ENCODE measurements at regions not wholly inside any gene's neighbourhood (a gene's known extent, or its start where the extent isn't known, plus 50 kb on each side); places are given as distances from the start of the nearest gene placed in this dataset.

DNA sequence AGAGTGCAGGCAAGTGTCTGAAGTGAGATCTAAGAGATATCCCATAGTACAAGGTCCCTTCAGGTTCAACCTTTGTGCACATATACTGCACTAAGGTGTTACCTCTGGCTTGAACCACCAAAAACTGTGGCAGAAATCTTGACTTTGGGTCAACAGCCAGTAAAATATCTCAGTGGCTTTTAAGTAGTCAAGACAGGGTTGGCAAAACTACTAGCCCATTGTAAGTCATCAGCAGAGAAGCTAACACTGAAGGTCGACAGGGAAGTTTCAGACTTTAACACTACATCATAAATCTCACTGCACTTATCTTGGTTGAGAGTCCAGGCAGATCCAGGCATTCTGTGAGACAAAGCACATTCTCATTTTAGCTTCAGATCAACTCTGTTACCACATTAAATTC lies 1684.7 kb downstream of the HACE1 start:
- TF ChIP-seq, protein P1, sequence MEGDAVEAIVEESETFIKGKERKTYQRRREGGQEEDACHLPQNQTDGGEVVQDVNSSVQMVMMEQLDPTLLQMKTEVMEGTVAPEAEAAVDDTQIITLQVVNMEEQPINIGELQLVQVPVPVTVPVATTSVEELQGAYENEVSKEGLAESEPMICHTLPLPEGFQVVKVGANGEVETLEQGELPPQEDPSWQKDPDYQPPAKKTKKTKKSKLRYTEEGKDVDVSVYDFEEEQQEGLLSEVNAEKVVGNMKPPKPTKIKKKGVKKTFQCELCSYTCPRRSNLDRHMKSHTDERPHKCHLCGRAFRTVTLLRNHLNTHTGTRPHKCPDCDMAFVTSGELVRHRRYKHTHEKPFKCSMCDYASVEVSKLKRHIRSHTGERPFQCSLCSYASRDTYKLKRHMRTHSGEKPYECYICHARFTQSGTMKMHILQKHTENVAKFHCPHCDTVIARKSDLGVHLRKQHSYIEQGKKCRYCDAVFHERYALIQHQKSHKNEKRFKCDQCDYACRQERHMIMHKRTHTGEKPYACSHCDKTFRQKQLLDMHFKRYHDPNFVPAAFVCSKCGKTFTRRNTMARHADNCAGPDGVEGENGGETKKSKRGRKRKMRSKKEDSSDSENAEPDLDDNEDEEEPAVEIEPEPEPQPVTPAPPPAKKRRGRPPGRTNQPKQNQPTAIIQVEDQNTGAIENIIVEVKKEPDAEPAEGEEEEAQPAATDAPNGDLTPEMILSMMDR (IDR thresholded peaks at IDR 0.05; ENCODE audit: extremely low read depth in 1 of 2, insufficient read depth in 1 of 2, low read depth in 1 of 2, low read length in 2 of 2) = no peak
- TF ChIP-seq EZH2 (IDR thresholded peaks at IDR 0.05; ENCODE audit: borderline replicate concordance, low read depth, low read length, severe bottlenecking) (no peak), POLR2AphosphoS5 (IDR thresholded peaks at IDR 0.05; ENCODE audit: insufficient read depth, low read depth, low read length) (no peak), MAX (IDR thresholded peaks at IDR 0.05; ENCODE audit: insufficient read depth, insufficient read length) (no peak), POLR2A (IDR thresholded peaks at IDR 0.05; ENCODE audit: low read depth, low read length) (no peak), FOS (IDR thresholded peaks at IDR 0.05; ENCODE audit: borderline replicate concordance, insufficient read depth, low read length) (no peak), JUN (IDR thresholded peaks at IDR 0.05; ENCODE audit: borderline replicate concordance, insufficient read depth, insufficient read length, low read depth) (no peak)

Data from endothelial cell of umbilical vein (primary cell).